ENCODE measurements at regions not wholly inside any gene's neighbourhood (a gene's known extent, or its start where the extent isn't known, plus 50 kb on each side); places are given as distances from the start of the nearest gene placed in this dataset.

GRCh38 chr3:35401671-35402070 is 237.7 kb upstream of the ARPP21 start:
- Mint-ChIP-seq H3K27me3 (ENCODE audit: insufficient read depth) (no peaks in the 10 kb centered on the region), H3K9me3 (peaks cover 36% of the 10 kb centered on the region), H3K27ac (no peak overlapping the region), H3K4me1 (ENCODE audit: low read depth) (no peaks in the 10 kb centered on the region), H3K4me3 (no peak overlapping the region), H3K36me3 (ENCODE audit: low read depth) (no peaks in the 10 kb centered on the region)
- TF ChIP-seq CTCF (IDR thresholded peaks at IDR 0.05): no peak
- DNase-seq: no peak

- no peaks in the 10 kb centered on the region for H3K27me3 Mint-ChIP-seq (ENCODE audit: insufficient read depth)
- H3K36me3 Mint-ChIP-seq (ENCODE audit: low read depth): peaks cover 4% of the 10 kb centered on the region; the same call in 1 of the 2 replicates
- no peak overlapping the region for H3K4me3 Mint-ChIP-seq
- DNase-seq: no peak
- H3K4me1 Mint-ChIP-seq (ENCODE audit: low read depth): no peaks in the 10 kb centered on the region
- TF ChIP-seq CTCF (IDR thresholded peaks at IDR 0.05): no peak
- peaks cover 46% of the 10 kb centered on the region for H3K9me3 Mint-ChIP-seq
- H3K27ac Mint-ChIP-seq: no peak overlapping the region
Observed at GRCh38 chr3:35404571-35404970, 234.8 kb upstream of the ARPP21 start.

- no peak for DNase-seq
- TF ChIP-seq CTCF (IDR thresholded peaks at IDR 0.05): no peak
- Mint-ChIP-seq H3K27me3 (ENCODE audit: insufficient read depth) (no peaks in the 10 kb centered on the region), H3K4me3 (no peak overlapping the region), H3K36me3 (ENCODE audit: low read depth) (peaks cover 4% of the 10 kb centered on the region; the same call in 1 of the 2 replicates), H3K4me1 (ENCODE audit: low read depth) (no peaks in the 10 kb centered on the region), H3K27ac (no peak overlapping the region), H3K9me3 (peaks cover 38% of the 10 kb centered on the region)
Observed at GRCh38 chr3:35408882-35409281, 230.4 kb upstream of the ARPP21 start.

GRCh38 chr3:35409991-35410390 is 229.3 kb upstream of the ARPP21 start:
- no peak for DNase-seq
- no peak overlapping the region for H3K27ac Mint-ChIP-seq
- TF ChIP-seq CTCF (IDR thresholded peaks at IDR 0.05): no peak
- H3K4me1 Mint-ChIP-seq (ENCODE audit: low read depth): no peaks in the 10 kb centered on the region
- H3K36me3 Mint-ChIP-seq (ENCODE audit: low read depth): peaks cover 4% of the 10 kb centered on the region; the same call in 1 of the 2 replicates
- H3K27me3 Mint-ChIP-seq (ENCODE audit: insufficient read depth): no peaks in the 10 kb centered on the region
- H3K4me3 Mint-ChIP-seq: no peak overlapping the region
- H3K9me3 Mint-ChIP-seq: peaks cover 34% of the 10 kb centered on the region

GRCh38 chr3:35413483-35413882 is 225.8 kb upstream of the ARPP21 start:
- no peaks in the 10 kb centered on the region for H3K4me1 Mint-ChIP-seq (ENCODE audit: low read depth)
- no peaks in the 10 kb centered on the region; the same call in 1 of the 2 replicates for H3K36me3 Mint-ChIP-seq (ENCODE audit: low read depth)
- no peak for TF ChIP-seq CTCF (IDR thresholded peaks at IDR 0.05)

GRCh38 chr3:35417080-35417479 is 222.2 kb upstream of the ARPP21 start:
- TF ChIP-seq CTCF (IDR thresholded peaks at IDR 0.05): no peak
- DNase-seq: no peak
- Mint-ChIP-seq H3K4me3 (no peak overlapping the region), H3K27ac (no peak overlapping the region), H3K27me3 (ENCODE audit: insufficient read depth) (no peaks in the 10 kb centered on the region), H3K36me3 (ENCODE audit: low read depth) (no peaks in the 10 kb centered on the region; the same call in 1 of the 2 replicates), H3K9me3 (peaks cover 24% of the 10 kb centered on the region), H3K4me1 (ENCODE audit: low read depth) (no peaks in the 10 kb centered on the region)

More at GRCh38 chr3:35413483-35413882, 225.8 kb upstream of the ARPP21 start:
- no peaks in the 10 kb centered on the region for H3K27me3 Mint-ChIP-seq (ENCODE audit: insufficient read depth)
- DNase-seq: no peak
- H3K9me3 Mint-ChIP-seq: peaks cover 30% of the 10 kb centered on the region
- no peak overlapping the region for H3K4me3 Mint-ChIP-seq
- no peak overlapping the region for H3K27ac Mint-ChIP-seq
